ENCODE measurements at regions not wholly inside any gene's neighbourhood (a gene's known extent, or its start where the extent isn't known, plus 50 kb on each side); places are given as distances from the start of the nearest gene placed in this dataset.

DNA sequence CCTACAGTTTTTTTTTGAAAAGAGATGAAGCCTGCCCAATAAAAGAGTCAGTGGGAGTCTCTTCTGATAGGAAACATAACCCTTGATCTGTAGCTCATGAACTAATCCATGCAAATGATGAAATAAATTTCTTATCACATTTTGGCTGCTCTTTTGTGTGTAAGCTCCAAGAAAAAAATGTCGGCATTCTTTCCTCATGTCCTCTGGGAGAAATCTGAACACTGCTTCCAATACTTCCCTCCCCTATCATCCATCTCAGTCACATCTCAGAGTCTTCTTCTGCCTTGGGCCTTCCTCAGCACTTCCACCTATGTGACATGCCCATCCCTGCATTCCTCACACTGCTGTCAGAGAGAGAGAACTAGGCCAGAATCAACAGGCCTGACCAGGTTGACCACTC lies 395.7 kb upstream of the ST6GAL2 start:
- no peaks in the 10 kb centered on the region for H4K20me1 ChIP-seq (replicated peaks; ENCODE audit: insufficient read depth)
- no peaks in the 10 kb centered on the region for H3K36me3 ChIP-seq (ENCODE audit: insufficient read depth)
- Mint-ChIP-seq H3K27me3 (ENCODE audit: insufficient read depth, low read depth, poor library complexity) (no peaks in the 10 kb centered on the region), H3K27ac (no peak overlapping the region), H3K9me3 (no peaks in the 10 kb centered on the region), H3K36me3 (ENCODE audit: low read depth) (no peaks in the 10 kb centered on the region), H3K4me3 (no peak overlapping the region), H3K4me1 (no peaks in the 10 kb centered on the region)
- H3F3A ChIP-seq (replicated peaks; ENCODE audit: low read depth), result no peaks in the 10 kb centered on the region
- no peaks in the 10 kb centered on the region for H3K79me2 ChIP-seq (replicated peaks; ENCODE audit: insufficient read depth)
- no peaks in the 10 kb centered on the region for H3K4me1 ChIP-seq (ENCODE audit: insufficient read depth)
- no peak for DNase-seq (ENCODE audit: low spot score)
- no peak for TF ChIP-seq ETS1 (IDR thresholded peaks at IDR 0.05)
- no peak for TF ChIP-seq NANOG (IDR thresholded peaks at IDR 0.05; ENCODE audit: borderline replicate concordance)
- no peak for TF ChIP-seq EZH2phosphoT487 (IDR thresholded peaks at IDR 0.05; ENCODE audit: unreplicated experiment)
- TF ChIP-seq REST (IDR thresholded peaks at IDR 0.05; ENCODE audit: unreplicated experiment), result no peak
- TF ChIP-seq STAT1 (IDR thresholded peaks at IDR 0.05; ENCODE audit: unreplicated experiment), result no peak
- no peak for TF ChIP-seq POLR2AphosphoS5 (IDR thresholded peaks at IDR 0.05; ENCODE audit: low read depth)
- no peak for TF ChIP-seq CTCF (conservative IDR thresholded peaks at IDR 0.05; ENCODE audit: low read depth in 2 of 2)
- TF ChIP-seq ZNF331 (CRISPR knock-in tag; IDR thresholded peaks at IDR 0.05; ENCODE audit: low read depth), result no peak
- no peak for TF ChIP-seq EZH2 (IDR thresholded peaks at IDR 0.05; ENCODE audit: low read depth, unreplicated experiment)
- no peak for TF ChIP-seq ZNF114 (CRISPR knock-in tag; IDR thresholded peaks at IDR 0.05)
- TF ChIP-seq JUNB (IDR thresholded peaks at IDR 0.05; ENCODE audit: unreplicated experiment), result no peak
- no peak for TF ChIP-seq CREB1 (CRISPR knock-in tag; IDR thresholded peaks at IDR 0.05; ENCODE audit: low read depth)
- TF ChIP-seq, protein P1, sequence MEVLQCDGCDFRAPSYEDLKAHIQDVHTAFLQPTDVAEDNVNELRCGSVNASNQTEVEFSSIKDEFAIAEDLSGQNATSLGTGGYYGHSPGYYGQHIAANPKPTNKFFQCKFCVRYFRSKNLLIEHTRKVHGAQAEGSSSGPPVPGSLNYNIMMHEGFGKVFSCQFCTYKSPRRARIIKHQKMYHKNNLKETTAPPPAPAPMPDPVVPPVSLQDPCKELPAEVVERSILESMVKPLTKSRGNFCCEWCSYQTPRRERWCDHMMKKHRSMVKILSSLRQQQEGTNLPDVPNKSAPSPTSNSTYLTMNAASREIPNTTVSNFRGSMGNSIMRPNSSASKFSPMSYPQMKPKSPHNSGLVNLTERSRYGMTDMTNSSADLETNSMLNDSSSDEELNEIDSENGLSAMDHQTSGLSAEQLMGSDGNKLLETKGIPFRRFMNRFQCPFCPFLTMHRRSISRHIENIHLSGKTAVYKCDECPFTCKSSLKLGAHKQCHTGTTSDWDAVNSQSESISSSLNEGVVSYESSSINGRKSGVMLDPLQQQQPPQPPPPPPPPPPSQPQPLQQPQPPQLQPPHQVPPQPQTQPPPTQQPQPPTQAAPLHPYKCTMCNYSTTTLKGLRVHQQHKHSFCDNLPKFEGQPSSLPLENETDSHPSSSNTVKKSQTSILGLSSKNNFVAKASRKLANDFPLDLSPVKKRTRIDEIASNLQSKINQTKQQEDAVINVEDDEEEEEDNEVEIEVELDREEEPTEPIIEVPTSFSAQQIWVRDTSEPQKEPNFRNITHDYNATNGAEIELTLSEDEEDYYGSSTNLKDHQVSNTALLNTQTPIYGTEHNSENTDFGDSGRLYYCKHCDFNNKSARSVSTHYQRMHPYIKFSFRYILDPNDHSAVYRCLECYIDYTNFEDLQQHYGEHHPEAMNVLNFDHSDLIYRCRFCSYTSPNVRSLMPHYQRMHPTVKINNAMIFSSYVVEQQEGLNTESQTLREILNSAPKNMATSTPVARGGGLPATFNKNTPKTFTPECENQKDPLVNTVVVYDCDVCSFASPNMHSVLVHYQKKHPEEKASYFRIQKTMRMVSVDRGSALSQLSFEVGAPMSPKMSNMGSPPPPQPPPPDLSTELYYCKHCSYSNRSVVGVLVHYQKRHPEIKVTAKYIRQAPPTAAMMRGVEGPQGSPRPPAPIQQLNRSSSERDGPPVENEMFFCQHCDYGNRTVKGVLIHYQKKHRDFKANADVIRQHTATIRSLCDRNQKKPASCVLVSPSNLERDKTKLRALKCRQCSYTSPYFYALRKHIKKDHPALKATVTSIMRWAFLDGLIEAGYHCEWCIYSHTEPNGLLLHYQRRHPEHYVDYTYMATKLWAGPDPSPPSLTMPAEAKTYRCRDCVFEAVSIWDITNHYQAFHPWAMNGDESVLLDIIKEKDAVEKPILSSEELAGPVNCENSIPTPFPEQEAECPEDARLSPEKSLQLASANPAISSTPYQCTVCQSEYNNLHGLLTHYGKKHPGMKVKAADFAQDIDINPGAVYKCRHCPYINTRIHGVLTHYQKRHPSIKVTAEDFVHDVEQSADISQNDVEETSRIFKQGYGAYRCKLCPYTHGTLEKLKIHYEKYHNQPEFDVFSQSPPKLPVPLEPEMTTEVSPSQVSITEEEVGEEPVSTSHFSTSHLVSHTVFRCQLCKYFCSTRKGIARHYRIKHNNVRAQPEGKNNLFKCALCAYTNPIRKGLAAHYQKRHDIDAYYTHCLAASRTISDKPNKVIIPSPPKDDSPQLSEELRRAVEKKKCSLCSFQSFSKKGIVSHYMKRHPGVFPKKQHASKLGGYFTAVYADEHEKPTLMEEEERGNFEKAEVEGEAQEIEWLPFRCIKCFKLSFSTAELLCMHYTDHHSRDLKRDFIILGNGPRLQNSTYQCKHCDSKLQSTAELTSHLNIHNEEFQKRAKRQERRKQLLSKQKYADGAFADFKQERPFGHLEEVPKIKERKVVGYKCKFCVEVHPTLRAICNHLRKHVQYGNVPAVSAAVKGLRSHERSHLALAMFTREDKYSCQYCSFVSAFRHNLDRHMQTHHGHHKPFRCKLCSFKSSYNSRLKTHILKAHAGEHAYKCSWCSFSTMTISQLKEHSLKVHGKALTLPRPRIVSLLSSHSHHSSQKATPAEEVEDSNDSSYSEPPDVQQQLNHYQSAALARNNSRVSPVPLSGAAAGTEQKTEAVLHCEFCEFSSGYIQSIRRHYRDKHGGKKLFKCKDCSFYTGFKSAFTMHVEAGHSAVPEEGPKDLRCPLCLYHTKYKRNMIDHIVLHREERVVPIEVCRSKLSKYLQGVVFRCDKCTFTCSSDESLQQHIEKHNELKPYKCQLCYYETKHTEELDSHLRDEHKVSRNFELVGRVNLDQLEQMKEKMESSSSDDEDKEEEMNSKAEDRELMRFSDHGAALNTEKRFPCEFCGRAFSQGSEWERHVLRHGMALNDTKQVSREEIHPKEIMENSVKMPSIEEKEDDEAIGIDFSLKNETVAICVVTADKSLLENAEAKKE (CRISPR knock-in tag; IDR thresholded peaks at IDR 0.05), result no peak
- no peak overlapping the region for H3K4me3 ChIP-seq
- H2AFZ ChIP-seq, result no peak overlapping the region
- no peak overlapping the region for H3K4me2 ChIP-seq
- H3K27ac ChIP-seq (ENCODE audit: low read depth), result no peak overlapping the region
- H3K9me2 ChIP-seq (ENCODE audit: insufficient read depth), result no peaks in the 10 kb centered on the region; the same call in 1 of the 2 replicates
- no peaks in the 10 kb centered on the region for H3K27me3 ChIP-seq (ENCODE audit: insufficient read depth)
- ATAC-seq, result no peak
